Brain microvascular endothelial cell (primary cell): ENCODE measurements at regions not wholly inside any gene's neighbourhood (a gene's known extent, or its start where the extent isn't known, plus 50 kb on each side); places are given as distances from the start of the nearest gene placed in this dataset.

Experiments used
- DNase-seq: peaks from one replicate; pipeline ENCODE4 v3.0.0-alpha.2; 2020
- H3K27ac ChIP-seq: fragments of 250-450 bp; sonication (Bioruptor Pico); 2 replicates; pipeline ENCODE4 v1.5.1; 2020; ENCODE audit warnings: mild to moderate bottlenecking, moderate library complexity
- H3K27me3 ChIP-seq: fragments of 250-450 bp; sonication (Bioruptor Pico); replicated peaks from 2 replicates; pipeline ENCODE4 v1.5.1; 2020; ENCODE audit warnings: mild to moderate bottlenecking
- H3K36me3 ChIP-seq: fragments of 250-450 bp; sonication (Bioruptor Pico); replicated peaks from 2 replicates; pipeline ENCODE4 v1.5.1; 2020; ENCODE audit warnings: mild to moderate bottlenecking
- H3K4me3 ChIP-seq: 2 replicates; pipeline ENCODE4 v1.5.1; 2011; ENCODE audit warnings: low read depth, mild to moderate bottlenecking, control low read depth, low read length, moderate library complexity
- CTCF ChIP-seq: IDR thresholded peaks from 2 replicates; pipeline ENCODE4 v1.5.1; 2011; ENCODE audit warnings: low read depth, mild to moderate bottlenecking, moderate library complexity, low read length, control low read depth, inconsistent platforms; ENCODE audit errors: missing control alignments
- in situ Hi-C: cut with HindIII; loops from 2 replicates; pipeline ENCODE4 v1.10.0; 2017; ENCODE audit warnings: low sequenced_read_pairs, low pct_ligation_motif_present

GRCh38 chr7:23955145-23955544, 245.1 kb downstream of the STK31 start:
- no peak for TF ChIP-seq CTCF
- no peaks in the 10 kb centered on the region for H3K36me3 ChIP-seq
- H3K27me3 ChIP-seq: no peaks in the 10 kb centered on the region
- H3K27ac ChIP-seq: no peak overlapping the region
- no peak overlapping the region for H3K4me3 ChIP-seq
- DNase-seq: no peak
- in situ Hi-C loops: no loop called here

- Histone ChIP-seq H3K4me3 (no peak overlapping the region), H3K27me3 (no peaks in the 10 kb centered on the region), H3K27ac (no peak overlapping the region), H3K36me3 (no peaks in the 10 kb centered on the region)
- no peak for TF ChIP-seq CTCF
- no peak for DNase-seq
- in situ Hi-C loops: no loop called here
Observed at GRCh38 chr7:23955600-23956149, 245.7 kb downstream of the STK31 start.

GRCh38 chr7:23956772-23957576, 247.0 kb downstream of the STK31 start:
- no peak overlapping the region for H3K4me3 ChIP-seq
- DNase-seq: peak; percentile 11
- no peak overlapping the region for H3K27ac ChIP-seq
- H3K27me3 ChIP-seq: no peaks in the 10 kb centered on the region
- no peaks in the 10 kb centered on the region for H3K36me3 ChIP-seq
- in situ Hi-C loops: no loop called here
- no peak for TF ChIP-seq CTCF

GRCh38 chr7:23959821-23960220, 249.8 kb downstream of the STK31 start:
- in situ Hi-C loops: no loop called here
- no peak for TF ChIP-seq CTCF
- Histone ChIP-seq H3K36me3 (no peaks in the 10 kb centered on the region), H3K27me3 (no peaks in the 10 kb centered on the region), H3K27ac (no peak overlapping the region), H3K4me3 (no peak overlapping the region)
- no peak for DNase-seq

GRCh38 chr7:23960361-23960760, 250.3 kb downstream of the STK31 start:
- Histone ChIP-seq H3K4me3 (no peak overlapping the region), H3K27me3 (no peaks in the 10 kb centered on the region), H3K36me3 (no peaks in the 10 kb centered on the region), H3K27ac (no peak overlapping the region)
- in situ Hi-C loops: no loop called here
- TF ChIP-seq CTCF: no peak
- no peak for DNase-seq
